Cardiac septum (tissue), 1 donor: ENCODE measurements at regions not wholly inside any gene's neighbourhood (a gene's known extent, or its start where the extent isn't known, plus 50 kb on each side); places are given as distances from the start of the nearest gene placed in this dataset.

Source experiments
- DNase-seq: peaks from one replicate; pipeline ENCODE4 v3.0.0-alpha.2; 2020; ENCODE audit warnings: low spot score
- intact Hi-C: fragments of 100-400 bp; cut with DNase I; formaldehyde crosslinking; loops from one replicate; pipeline ENCODE4 v1.14.0; 2022
- donor health status: DM: no; HTN: no; CAD: no.

DNA sequence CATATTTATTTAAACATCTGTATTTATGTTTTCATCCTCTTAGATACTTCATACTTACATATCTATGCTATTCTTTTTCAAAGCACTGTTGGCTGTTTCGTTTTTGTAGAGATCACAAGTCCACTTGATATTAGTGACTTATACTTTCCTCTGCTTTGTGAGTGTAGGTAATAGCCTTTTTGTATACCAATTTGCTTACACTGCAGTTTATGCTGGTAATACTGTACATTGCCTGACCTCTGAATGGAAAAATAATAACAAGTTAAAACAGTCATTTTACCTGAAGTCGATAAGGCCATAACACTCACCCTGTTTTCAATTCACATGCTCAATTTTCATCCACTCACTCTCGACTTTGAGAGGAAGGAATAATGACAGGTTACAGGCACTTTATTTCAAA lies 89.9 kb upstream of the NANOGP8 start:
- intact Hi-C loops: no loop called here
- DNase-seq: no peak

- intact Hi-C loops: no loop called here
- DNase-seq: no peak
These were observed 88.5 kb upstream of the NANOGP8 start for GRCh38 chr15:35173444-35174118.

GRCh38 chr15:35170207-35170606 lies 85.1 kb upstream of the NANOGP8 start:
- intact Hi-C loops: no loop called here
- DNase-seq: no peak

- intact Hi-C loops: no loop called here
- DNase-seq: no peak
These were observed 83.4 kb upstream of the NANOGP8 start for GRCh38 chr15:35168464-35168863.

DNA sequence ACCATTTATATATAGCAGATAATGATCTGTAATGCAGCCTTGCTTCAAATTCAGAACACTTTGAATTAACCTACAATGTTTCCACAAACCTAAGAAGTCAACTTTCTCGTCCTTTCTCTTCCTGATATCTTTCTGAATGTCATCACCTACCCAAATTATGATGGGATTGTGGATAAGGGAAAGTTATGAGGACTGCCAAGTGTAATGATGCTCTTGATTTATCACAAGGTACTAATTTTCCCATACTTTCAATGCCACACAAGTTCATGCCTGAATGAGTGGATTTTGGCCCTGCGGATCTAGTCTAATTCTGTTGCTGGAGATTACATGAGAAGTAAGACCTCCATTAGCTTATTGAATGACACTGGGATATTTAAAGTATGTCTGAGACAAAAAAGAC lies 82.6 kb upstream of the NANOGP8 start:
- intact Hi-C loops: no loop called here

GRCh38 chr15:35166730-35167359 lies 81.8 kb upstream of the NANOGP8 start:
- DNase-seq: no peak
- intact Hi-C loops: no loop called here

More for the DNA sequence above, 82.6 kb upstream of the NANOGP8 start:
- no peak for DNase-seq

- no peak for DNase-seq
- intact Hi-C loops: no loop called here
These were observed 76.6 kb upstream of the NANOGP8 start for GRCh38 chr15:35161694-35162093.

- intact Hi-C loops: no loop called here
- DNase-seq: no peak
These were observed 74.1 kb upstream of the NANOGP8 start for GRCh38 chr15:35159170-35159569.

DNA sequence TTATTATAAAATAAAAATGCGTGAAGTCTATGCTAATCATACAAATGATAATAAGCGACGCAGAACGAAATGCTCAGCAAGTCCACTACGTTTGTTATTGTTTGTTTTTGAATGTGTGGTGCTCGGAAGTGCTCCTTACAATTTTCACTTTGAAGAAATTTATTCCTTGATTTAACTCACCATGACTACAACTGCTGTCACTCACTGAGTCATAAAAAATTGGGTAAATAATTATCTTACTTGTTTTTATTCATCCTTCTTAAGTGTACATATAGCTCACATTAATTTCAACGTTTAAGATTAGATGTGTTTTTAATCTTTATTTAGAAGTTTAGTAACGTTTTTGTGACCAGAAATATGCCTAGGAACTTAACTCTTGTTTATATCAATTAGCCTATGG lies 66.7 kb upstream of the NANOGP8 start:
- intact Hi-C loops: no loop called here
- no peak for DNase-seq

DNA sequence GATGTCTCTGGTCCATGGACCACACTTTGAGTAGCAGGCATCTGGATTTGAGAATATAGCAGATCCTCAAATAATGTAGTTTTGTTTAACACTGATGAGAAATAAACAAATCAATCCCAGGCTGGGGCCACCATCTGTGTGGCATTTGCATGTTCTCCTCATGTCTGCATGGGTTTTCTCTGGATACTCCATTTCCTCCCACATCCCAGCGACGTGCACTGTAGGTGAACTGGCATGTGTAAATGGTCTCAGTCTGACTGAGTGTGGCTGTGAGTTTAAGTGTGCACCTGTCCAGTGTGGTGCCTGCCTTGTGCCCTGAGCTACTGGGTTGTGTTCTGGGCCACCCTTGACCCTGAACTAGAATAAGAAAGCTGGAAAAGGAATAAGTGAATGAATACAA lies 66.3 kb upstream of the NANOGP8 start:
- intact Hi-C loops: no loop called here
- DNase-seq: no peak

GRCh38 chr15:35150361-35150760 lies 65.3 kb upstream of the NANOGP8 start:
- DNase-seq: no peak
- intact Hi-C loops: no loop called here

DNA sequence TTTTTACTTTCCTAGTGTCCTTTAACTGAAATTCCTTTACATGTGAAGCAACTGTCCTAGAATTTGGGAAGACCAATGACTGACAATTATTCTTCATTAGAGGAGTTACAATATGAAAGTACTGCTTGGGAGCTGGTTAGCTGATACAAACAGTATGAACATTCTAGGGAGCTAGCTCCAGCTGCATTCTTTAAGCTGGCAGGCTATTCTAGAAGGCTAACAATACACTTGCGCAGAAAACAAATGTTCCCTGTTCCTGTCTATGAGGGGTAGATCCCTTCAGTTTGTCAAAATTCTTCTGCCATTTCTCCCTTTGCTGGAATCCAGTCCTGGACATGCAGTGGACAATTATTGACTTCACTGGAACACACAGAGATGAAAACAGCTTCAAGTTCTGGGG lies 60.2 kb upstream of the NANOGP8 start:
- DNase-seq: no peak
- intact Hi-C loops: no loop called here

- intact Hi-C loops: no loop called here
- DNase-seq: no peak
These were observed 57.5 kb upstream of the NANOGP8 start for GRCh38 chr15:35142578-35142977.

DNA sequence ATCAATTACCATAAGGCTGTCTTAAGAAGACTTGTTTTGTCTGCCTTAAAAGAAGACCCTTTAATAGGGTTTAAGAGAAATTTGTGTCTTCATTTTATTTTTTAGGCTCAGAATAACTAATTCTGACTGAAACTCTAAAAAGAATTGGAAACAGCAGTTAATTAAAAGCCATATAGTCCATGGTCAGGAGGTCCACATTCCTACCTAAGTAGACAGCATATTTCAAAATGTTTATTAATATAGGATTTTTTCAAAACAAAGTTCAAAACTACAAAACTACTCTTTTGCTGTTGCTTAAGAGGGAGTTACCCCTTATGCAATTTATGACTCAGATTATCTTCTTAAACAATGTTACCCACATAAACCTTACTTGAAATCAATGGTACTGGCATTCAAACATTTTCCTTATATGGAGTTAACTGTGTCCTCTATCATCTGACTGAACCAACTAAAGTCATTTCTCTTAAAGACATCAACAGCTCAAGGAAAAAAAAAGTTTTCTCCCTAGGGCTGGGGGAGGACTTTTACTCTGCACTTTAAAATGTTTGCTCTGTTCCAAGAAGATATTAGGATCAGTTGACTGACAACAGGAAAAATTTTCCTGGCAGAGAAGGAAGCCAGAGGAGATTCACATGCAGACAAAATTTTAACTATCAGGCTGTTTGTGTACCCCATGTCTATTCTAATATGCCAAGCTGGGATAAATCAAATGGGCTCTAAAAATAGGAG lies 56.8 kb upstream of the NANOGP8 start:
- intact Hi-C loops: no loop called here
- DNase-seq: no peak

DNA sequence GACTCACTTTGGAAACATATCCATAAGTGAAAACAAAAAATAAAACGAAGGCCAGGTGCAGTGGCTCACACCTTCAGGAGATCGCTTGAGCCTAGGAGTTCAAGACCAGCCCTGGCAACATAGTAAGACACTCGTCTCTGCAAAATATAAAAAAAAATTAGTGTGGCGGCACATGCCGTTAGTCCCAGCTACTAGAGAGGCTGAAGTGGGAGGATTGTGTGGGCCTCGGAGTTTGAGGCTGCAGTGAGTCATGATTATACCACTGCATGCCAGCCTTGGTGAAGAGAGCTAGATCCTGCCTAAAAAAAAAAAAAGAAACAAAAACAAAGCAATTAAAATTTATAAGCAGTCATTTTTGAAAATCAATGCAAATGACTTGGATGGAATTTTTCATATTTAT lies 54.7 kb upstream of the NANOGP8 start:
- no peak for DNase-seq
- intact Hi-C loops: no loop called here

- intact Hi-C loops: no loop called here
- DNase-seq: no peak
These were observed 52.1 kb upstream of the NANOGP8 start for GRCh38 chr15:35137190-35137574.

GRCh38 chr15:35136321-35137189 lies 51.5 kb upstream of the NANOGP8 start:
- DNase-seq: no peak
- intact Hi-C loops: no loop called here
